ENCODE measurements at regions not wholly inside any gene's neighbourhood (a gene's known extent, or its start where the extent isn't known, plus 50 kb on each side); places are given as distances from the start of the nearest gene placed in this dataset.

DNA sequence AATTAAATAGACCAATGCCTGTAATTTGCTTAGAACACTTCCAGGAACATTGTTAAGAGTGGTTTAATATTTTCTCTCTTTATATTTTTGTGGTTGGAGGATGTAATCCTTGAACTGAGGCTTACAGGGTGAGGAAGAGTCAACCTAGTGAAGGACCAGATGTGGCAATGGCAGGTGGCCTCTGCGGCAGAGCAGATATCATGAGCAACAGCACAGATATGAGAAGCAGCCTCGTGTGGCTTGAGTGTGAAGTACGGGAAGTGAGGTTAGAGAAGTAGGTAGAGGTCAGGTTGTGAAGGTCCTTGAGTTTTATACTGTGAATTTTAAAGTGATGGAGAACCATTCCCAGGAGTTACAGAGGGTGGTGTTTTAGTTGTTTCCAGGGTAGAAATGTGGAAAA, 417.6 kb upstream of the SUCLG2 start:
- H3K9me2 ChIP-seq (replicated peaks; ENCODE audit: low read depth, low read length): no peaks in the 10 kb centered on the region
- H3K27me3 ChIP-seq (ENCODE audit: insufficient read depth, low read length, poor library complexity, severe bottlenecking): no peaks in the 10 kb centered on the region

DNA sequence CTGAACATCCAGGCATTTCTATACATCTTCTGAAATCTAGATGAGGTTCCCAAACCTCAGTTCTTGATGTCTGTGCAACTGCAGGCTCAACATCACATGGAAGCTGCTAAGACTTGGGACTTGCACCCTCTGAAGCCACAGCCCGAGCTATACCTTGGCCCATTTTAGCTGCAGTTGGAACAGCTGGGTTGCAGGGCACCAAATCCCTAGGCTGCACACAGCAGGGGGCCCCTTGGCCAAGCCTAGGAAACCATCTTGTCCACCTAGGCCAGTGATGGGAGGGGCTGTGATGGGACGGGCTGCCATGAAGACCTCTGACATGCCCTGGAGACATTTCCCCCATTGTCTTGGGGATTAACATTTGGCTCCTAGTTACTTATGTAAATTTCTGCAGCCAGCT, 415.8 kb upstream of the SUCLG2 start:
- no peaks in the 10 kb centered on the region for H3F3A ChIP-seq (ENCODE audit: low read depth)
- H3K9me3 ChIP-seq (ENCODE audit: insufficient read depth, low read depth, low read length): no peaks in the 10 kb centered on the region; the same call in 1 of the 2 replicates
- no peaks in the 10 kb centered on the region for H3K4me1 ChIP-seq (ENCODE audit: insufficient read depth, low read length, poor library complexity, severe bottlenecking)
- no peaks in the 10 kb centered on the region for H3K36me3 ChIP-seq (ENCODE audit: insufficient read depth, low read length)
- H4K20me1 ChIP-seq (ENCODE audit: insufficient read depth, low read length, poor library complexity, severe bottlenecking): no peaks in the 10 kb centered on the region
- no peaks in the 10 kb centered on the region for H3K9me2 ChIP-seq (replicated peaks; ENCODE audit: low read depth, low read length)
- H3K79me2 ChIP-seq (ENCODE audit: insufficient read depth, low read length): no peaks in the 10 kb centered on the region
- no peak overlapping the region for H3K4me3 ChIP-seq (ENCODE audit: low read length, poor library complexity, severe bottlenecking)
- no peaks in the 10 kb centered on the region for H3K27me3 ChIP-seq (ENCODE audit: insufficient read depth, low read length, poor library complexity, severe bottlenecking)
- no peak overlapping the region for H3K4me2 ChIP-seq (ENCODE audit: low read depth, low read length, poor library complexity, severe bottlenecking)
- no peak for TF ChIP-seq EZH2phosphoT487 (IDR thresholded peaks at IDR 0.05; ENCODE audit: borderline replicate concordance)
- TF ChIP-seq, protein P1, sequence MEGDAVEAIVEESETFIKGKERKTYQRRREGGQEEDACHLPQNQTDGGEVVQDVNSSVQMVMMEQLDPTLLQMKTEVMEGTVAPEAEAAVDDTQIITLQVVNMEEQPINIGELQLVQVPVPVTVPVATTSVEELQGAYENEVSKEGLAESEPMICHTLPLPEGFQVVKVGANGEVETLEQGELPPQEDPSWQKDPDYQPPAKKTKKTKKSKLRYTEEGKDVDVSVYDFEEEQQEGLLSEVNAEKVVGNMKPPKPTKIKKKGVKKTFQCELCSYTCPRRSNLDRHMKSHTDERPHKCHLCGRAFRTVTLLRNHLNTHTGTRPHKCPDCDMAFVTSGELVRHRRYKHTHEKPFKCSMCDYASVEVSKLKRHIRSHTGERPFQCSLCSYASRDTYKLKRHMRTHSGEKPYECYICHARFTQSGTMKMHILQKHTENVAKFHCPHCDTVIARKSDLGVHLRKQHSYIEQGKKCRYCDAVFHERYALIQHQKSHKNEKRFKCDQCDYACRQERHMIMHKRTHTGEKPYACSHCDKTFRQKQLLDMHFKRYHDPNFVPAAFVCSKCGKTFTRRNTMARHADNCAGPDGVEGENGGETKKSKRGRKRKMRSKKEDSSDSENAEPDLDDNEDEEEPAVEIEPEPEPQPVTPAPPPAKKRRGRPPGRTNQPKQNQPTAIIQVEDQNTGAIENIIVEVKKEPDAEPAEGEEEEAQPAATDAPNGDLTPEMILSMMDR (conservative IDR thresholded peaks at IDR 0.05; ENCODE audit: low read length): no peak
- H2AFZ ChIP-seq (ENCODE audit: low read length): no peak overlapping the region
- H3K9ac ChIP-seq (ENCODE audit: low read depth, low read length, poor library complexity, severe bottlenecking): no peak overlapping the region

More for the DNA sequence above, 417.6 kb upstream of the SUCLG2 start:
- Histone ChIP-seq H3K4me3 (ENCODE audit: low read length, poor library complexity, severe bottlenecking) (no peak overlapping the region), H3K4me1 (ENCODE audit: insufficient read depth, low read length, poor library complexity, severe bottlenecking) (no peaks in the 10 kb centered on the region), H4K20me1 (ENCODE audit: insufficient read depth, low read length, poor library complexity, severe bottlenecking) (no peaks in the 10 kb centered on the region), H3K9ac (ENCODE audit: low read depth, low read length, poor library complexity, severe bottlenecking) (no peak overlapping the region), H3K79me2 (ENCODE audit: insufficient read depth, low read length) (no peaks in the 10 kb centered on the region), H3K4me2 (ENCODE audit: low read depth, low read length, poor library complexity, severe bottlenecking) (no peak overlapping the region), H3K9me3 (ENCODE audit: insufficient read depth, low read depth, low read length) (no peaks in the 10 kb centered on the region; the same call in 1 of the 2 replicates), H3K36me3 (ENCODE audit: insufficient read depth, low read length) (no peaks in the 10 kb centered on the region), H3F3A (ENCODE audit: low read depth) (no peaks in the 10 kb centered on the region), H2AFZ (ENCODE audit: low read length) (no peak overlapping the region)
- TF ChIP-seq, protein P1 (conservative IDR thresholded peaks at IDR 0.05; ENCODE audit: low read length): no peak
- TF ChIP-seq EZH2phosphoT487 (IDR thresholded peaks at IDR 0.05; ENCODE audit: borderline replicate concordance): no peak

DNA sequence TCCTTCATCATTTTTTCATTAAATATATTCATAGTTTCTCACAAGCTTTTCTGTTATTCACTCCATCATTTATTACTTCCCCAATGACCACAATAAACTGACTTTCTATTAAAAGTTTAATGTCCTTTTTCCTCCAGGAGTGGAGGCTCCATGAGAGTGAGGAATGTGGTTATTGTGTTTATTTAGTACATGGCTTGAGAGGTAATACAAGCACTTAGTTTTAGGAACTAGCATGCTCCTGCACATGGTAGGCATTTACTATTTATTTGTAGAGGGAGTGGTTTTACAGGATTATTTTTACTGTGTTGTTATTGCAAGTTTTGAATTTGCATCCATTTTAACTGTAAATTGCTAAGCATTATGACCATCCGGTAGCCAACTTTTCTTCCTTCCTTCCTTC, 412.9 kb upstream of the SUCLG2 start:
- TF ChIP-seq EZH2phosphoT487 (IDR thresholded peaks at IDR 0.05; ENCODE audit: borderline replicate concordance): no peak
- TF ChIP-seq, protein P1 (conservative IDR thresholded peaks at IDR 0.05; ENCODE audit: low read length): no peak

More for the DNA sequence above, 412.9 kb upstream of the SUCLG2 start:
- H3K4me2 ChIP-seq (ENCODE audit: low read depth, low read length, poor library complexity, severe bottlenecking): no peak overlapping the region
- H3K9me2 ChIP-seq (replicated peaks; ENCODE audit: low read depth, low read length): no peaks in the 10 kb centered on the region
- H3K9me3 ChIP-seq (ENCODE audit: insufficient read depth, low read depth, low read length): no peaks in the 10 kb centered on the region; the same call in 1 of the 2 replicates
- H3K36me3 ChIP-seq (ENCODE audit: insufficient read depth, low read length): no peaks in the 10 kb centered on the region
- H3K9ac ChIP-seq (ENCODE audit: low read depth, low read length, poor library complexity, severe bottlenecking): no peak overlapping the region
- H3K27me3 ChIP-seq (ENCODE audit: insufficient read depth, low read length, poor library complexity, severe bottlenecking): no peaks in the 10 kb centered on the region
- no peaks in the 10 kb centered on the region for H3K79me2 ChIP-seq (ENCODE audit: insufficient read depth, low read length)
- H3F3A ChIP-seq (ENCODE audit: low read depth): no peaks in the 10 kb centered on the region
- no peak overlapping the region for H3K4me3 ChIP-seq (ENCODE audit: low read length, poor library complexity, severe bottlenecking)
- H4K20me1 ChIP-seq (ENCODE audit: insufficient read depth, low read length, poor library complexity, severe bottlenecking): no peaks in the 10 kb centered on the region
- H2AFZ ChIP-seq (ENCODE audit: low read length): no peak overlapping the region
- no peaks in the 10 kb centered on the region for H3K4me1 ChIP-seq (ENCODE audit: insufficient read depth, low read length, poor library complexity, severe bottlenecking)
